Kidney epithelial cell (primary cell): ENCODE measurements at regions not wholly inside any gene's neighbourhood (a gene's known extent, or its start where the extent isn't known, plus 50 kb on each side); places are given as distances from the start of the nearest gene placed in this dataset.

Source experiments
- DNase-seq: peaks from one replicate; pipeline ENCODE4 v3.0.0-alpha.2; 2010; ENCODE audit warnings: low read depth
- H3K27me3 ChIP-seq: 2 replicates; pipeline ENCODE4 v1.6.0; 2011; ENCODE audit warnings: low read length; ENCODE audit not compliant: control insufficient read depth, insufficient read depth
- H3K36me3 ChIP-seq: 2 replicates; pipeline ENCODE4 v1.5.1; 2011; ENCODE audit warnings: low read length; ENCODE audit not compliant: control insufficient read depth, insufficient read depth
- H3K4me3 ChIP-seq: 2 replicates; pipeline ENCODE4 v1.5.1; 2011; ENCODE audit warnings: low read depth, mild to moderate bottlenecking, control low read depth, low read length
- CTCF ChIP-seq: IDR thresholded peaks from 2 replicates; pipeline ENCODE4 v1.5.1; 2011; ENCODE audit warnings: mild to moderate bottlenecking, moderate library complexity, low read length, control low read depth, inconsistent platforms; ENCODE audit not compliant: insufficient read depth, poor library complexity, severe bottlenecking

DNA sequence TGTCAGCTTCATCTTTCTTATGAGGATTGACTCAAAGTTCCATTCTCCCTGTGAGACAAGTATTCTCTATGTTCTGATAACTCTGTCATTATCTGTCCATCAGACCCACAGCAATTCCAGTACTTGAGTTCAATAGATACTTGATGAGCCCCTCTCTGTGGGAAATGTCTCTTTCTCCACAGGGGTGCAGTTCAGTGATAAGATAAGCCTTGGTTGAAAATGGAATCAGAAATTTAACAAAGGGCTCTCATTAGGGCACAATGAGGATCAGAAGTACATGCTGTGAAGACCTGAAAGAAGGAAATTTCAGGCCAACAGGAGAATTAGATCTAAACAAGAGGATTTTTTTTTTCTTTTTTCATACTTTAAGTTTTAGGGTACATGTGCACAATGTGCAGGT, 737.3 kb downstream of the MTRR start:
- no peak for DNase-seq
- Histone ChIP-seq H3K27me3 (no peaks in the 10 kb centered on the region), H3K36me3 (no peaks in the 10 kb centered on the region), H3K4me3 (no peak overlapping the region)
- TF ChIP-seq CTCF = no peak

GRCh38 chr5:8611067-8611466, 742.1 kb downstream of the MTRR start:
- TF ChIP-seq CTCF = no peak
- H3K36me3 ChIP-seq = no peaks in the 10 kb centered on the region
- H3K4me3 ChIP-seq = no peak overlapping the region
- no peak for DNase-seq
- H3K27me3 ChIP-seq = no peaks in the 10 kb centered on the region

DNA sequence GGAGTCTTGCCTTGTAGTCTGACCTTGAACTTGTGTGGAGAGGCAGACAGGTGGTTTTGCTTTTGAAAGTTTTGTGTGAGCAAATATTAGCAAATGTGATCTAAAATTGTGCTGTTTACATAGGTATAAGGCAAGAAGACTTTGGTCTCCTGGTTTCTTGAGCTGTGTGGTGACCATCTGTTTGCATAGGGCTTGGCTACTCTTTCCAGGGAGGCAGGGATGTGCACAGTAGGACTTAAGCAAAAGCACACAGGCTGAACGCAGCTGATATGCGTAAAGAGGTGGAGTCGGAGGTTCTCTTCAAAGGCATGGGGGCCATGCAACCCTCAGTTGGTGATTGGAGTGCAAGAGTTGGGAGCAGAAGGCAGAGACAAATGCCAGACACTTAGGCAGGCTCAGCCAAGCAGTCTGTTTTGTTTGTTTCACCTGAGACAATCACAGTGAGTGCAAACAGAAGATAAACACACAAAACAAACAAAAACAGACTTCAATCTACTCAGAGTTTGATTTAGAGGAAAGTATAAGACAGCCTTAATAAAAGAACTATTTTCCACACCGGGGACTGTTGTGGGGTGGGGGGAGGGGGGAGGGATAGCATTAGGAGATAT, 744.2 kb downstream of the MTRR start:
- no peak for DNase-seq
- no peak overlapping the region for H3K4me3 ChIP-seq
- H3K36me3 ChIP-seq = no peaks in the 10 kb centered on the region
- H3K27me3 ChIP-seq = no peaks in the 10 kb centered on the region
- no peak for TF ChIP-seq CTCF

DNA sequence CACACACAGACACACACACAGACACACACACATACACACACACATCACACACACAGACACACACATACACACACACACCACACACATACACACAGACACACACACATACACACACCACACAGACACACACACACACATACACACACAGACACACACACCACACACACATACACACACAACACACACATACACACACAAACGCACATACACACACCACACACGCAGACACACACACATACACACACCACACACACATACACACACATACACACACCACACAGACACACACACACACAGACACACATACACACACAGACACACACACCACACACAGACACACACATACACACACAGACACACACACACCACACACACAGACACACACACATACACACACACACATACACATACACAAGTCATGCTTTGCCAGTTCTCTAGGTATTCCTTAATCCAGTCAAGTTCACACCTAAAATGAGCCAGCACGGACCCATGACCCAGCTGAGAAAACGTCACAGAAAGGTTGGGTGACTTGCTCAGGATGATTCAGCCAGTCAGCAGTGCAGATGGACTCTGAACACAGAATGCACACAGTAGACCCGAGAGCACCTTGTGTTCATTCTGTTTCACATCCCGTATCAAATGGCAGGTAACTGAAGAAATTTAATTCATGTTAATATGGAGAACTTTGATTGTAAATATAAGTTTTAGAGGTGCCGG, 746.4 kb downstream of the MTRR start:
- no peaks in the 10 kb centered on the region for H3K27me3 ChIP-seq
- no peaks in the 10 kb centered on the region for H3K36me3 ChIP-seq
- no peak for DNase-seq
- no peak for TF ChIP-seq CTCF
- no peak overlapping the region for H3K4me3 ChIP-seq

- no peaks in the 10 kb centered on the region for H3K27me3 ChIP-seq
- H3K36me3 ChIP-seq = no peaks in the 10 kb centered on the region
- DNase-seq = no peak
- TF ChIP-seq CTCF = no peak
- H3K4me3 ChIP-seq = no peak overlapping the region
Measured at GRCh38 chr5:8628521-8628920, 759.6 kb downstream of the MTRR start.

DNA sequence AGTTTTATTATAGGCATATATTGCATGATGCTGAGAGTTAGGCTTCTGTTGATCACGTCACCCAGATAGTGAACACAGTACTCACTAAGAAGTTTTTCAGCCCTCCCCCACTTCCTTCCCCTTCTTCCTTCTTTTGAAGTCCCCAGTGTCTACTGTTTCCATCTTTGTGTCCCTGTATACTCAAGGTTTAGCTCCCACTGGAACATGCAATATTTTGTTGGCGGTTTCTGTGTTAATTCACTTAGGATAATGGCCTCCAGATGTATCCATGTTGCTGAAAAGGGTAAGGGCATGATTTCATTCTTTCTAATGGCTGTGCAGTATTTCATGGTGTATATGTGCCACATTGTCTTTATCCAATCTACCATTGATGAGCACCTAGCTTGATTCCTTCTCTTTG, 764.3 kb downstream of the MTRR start:
- Histone ChIP-seq H3K4me3 (no peak overlapping the region), H3K36me3 (no peaks in the 10 kb centered on the region), H3K27me3 (no peaks in the 10 kb centered on the region)
- DNase-seq = no peak
- TF ChIP-seq CTCF = no peak
